ENCODE measurements at regions not wholly inside any gene's neighbourhood (a gene's known extent, or its start where the extent isn't known, plus 50 kb on each side); places are given as distances from the start of the nearest gene placed in this dataset.

- no peak for DNase-seq
- TF ChIP-seq CTCF (IDR thresholded peaks at IDR 0.05; ENCODE audit: partially characterized antibody, unreplicated experiment): no peak
- H3K27me3 Mint-ChIP-seq (ENCODE audit: unreplicated experiment): peaks cover 5% of the 10 kb centered on the region
- no peaks in the 10 kb centered on the region for H3K36me3 Mint-ChIP-seq (ENCODE audit: unreplicated experiment)
- no peaks in the 10 kb centered on the region for H3K9me3 Mint-ChIP-seq (ENCODE audit: unreplicated experiment)
- H3K4me1 Mint-ChIP-seq (ENCODE audit: low read depth, unreplicated experiment): peaks cover 8% of the 10 kb centered on the region
- no peak overlapping the region for H3K4me3 Mint-ChIP-seq (ENCODE audit: unreplicated experiment)
- no peak overlapping the region for H3K27ac Mint-ChIP-seq (ENCODE audit: unreplicated experiment)
Measured at GRCh38 chr2:65656160-65656718, 223.8 kb upstream of the SPRED2 start.

- no peak overlapping the region for H3K4me3 Mint-ChIP-seq (ENCODE audit: unreplicated experiment)
Measured at GRCh38 chr2:65655000-65655399, 222.6 kb upstream of the SPRED2 start.

DNA sequence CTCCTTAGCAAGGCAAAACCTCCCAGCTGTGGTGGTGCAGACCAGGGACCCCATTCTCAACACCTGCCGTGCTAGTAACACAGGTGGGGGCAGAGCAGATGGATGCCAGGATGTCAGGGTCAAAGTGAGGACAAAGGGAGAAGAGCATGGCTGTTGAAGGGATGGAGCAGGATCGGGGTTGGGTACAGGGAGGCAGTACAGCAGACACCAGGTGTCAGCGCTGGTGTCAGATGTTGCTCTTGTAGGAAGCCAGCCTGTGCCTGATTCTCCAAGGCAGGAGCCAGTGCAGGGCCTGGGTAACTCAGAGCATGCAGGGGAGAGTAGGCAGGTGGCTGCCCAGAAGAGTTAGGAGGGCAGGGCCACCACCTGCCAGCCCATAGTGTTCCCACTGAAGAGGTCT lies 222.1 kb upstream of the SPRED2 start:
- H3K9me3 Mint-ChIP-seq (ENCODE audit: unreplicated experiment): no peaks in the 10 kb centered on the region
- DNase-seq: peak; percentile 21
- H3K27me3 Mint-ChIP-seq (ENCODE audit: unreplicated experiment): peaks cover 5% of the 10 kb centered on the region
- H3K36me3 Mint-ChIP-seq (ENCODE audit: unreplicated experiment): no peaks in the 10 kb centered on the region
- no peak overlapping the region for H3K27ac Mint-ChIP-seq (ENCODE audit: unreplicated experiment)
- TF ChIP-seq CTCF (IDR thresholded peaks at IDR 0.05; ENCODE audit: partially characterized antibody, unreplicated experiment): no peak
- peaks cover 8% of the 10 kb centered on the region for H3K4me1 Mint-ChIP-seq (ENCODE audit: low read depth, unreplicated experiment)
- H3K4me3 Mint-ChIP-seq (ENCODE audit: unreplicated experiment): no peak overlapping the region

More at GRCh38 chr2:65655000-65655399, 222.6 kb upstream of the SPRED2 start:
- no peak for TF ChIP-seq CTCF (IDR thresholded peaks at IDR 0.05; ENCODE audit: partially characterized antibody, unreplicated experiment)
- no peak for DNase-seq
- peaks cover 8% of the 10 kb centered on the region for H3K4me1 Mint-ChIP-seq (ENCODE audit: low read depth, unreplicated experiment)
- H3K27me3 Mint-ChIP-seq (ENCODE audit: unreplicated experiment): peaks cover 5% of the 10 kb centered on the region
- no peaks in the 10 kb centered on the region for H3K36me3 Mint-ChIP-seq (ENCODE audit: unreplicated experiment)
- H3K9me3 Mint-ChIP-seq (ENCODE audit: unreplicated experiment): no peaks in the 10 kb centered on the region
- H3K27ac Mint-ChIP-seq (ENCODE audit: unreplicated experiment): no peak overlapping the region

GRCh38 chr2:65652066-65652465 lies 219.7 kb upstream of the SPRED2 start:
- Mint-ChIP-seq H3K27me3 (ENCODE audit: unreplicated experiment) (peaks cover 2% of the 10 kb centered on the region), H3K4me3 (ENCODE audit: unreplicated experiment) (no peak overlapping the region), H3K9me3 (ENCODE audit: unreplicated experiment) (no peaks in the 10 kb centered on the region), H3K36me3 (ENCODE audit: unreplicated experiment) (no peaks in the 10 kb centered on the region), H3K4me1 (ENCODE audit: low read depth, unreplicated experiment) (peaks cover 8% of the 10 kb centered on the region), H3K27ac (ENCODE audit: unreplicated experiment) (no peak overlapping the region)
- no peak for TF ChIP-seq CTCF (IDR thresholded peaks at IDR 0.05; ENCODE audit: partially characterized antibody, unreplicated experiment)
- no peak for DNase-seq

DNA sequence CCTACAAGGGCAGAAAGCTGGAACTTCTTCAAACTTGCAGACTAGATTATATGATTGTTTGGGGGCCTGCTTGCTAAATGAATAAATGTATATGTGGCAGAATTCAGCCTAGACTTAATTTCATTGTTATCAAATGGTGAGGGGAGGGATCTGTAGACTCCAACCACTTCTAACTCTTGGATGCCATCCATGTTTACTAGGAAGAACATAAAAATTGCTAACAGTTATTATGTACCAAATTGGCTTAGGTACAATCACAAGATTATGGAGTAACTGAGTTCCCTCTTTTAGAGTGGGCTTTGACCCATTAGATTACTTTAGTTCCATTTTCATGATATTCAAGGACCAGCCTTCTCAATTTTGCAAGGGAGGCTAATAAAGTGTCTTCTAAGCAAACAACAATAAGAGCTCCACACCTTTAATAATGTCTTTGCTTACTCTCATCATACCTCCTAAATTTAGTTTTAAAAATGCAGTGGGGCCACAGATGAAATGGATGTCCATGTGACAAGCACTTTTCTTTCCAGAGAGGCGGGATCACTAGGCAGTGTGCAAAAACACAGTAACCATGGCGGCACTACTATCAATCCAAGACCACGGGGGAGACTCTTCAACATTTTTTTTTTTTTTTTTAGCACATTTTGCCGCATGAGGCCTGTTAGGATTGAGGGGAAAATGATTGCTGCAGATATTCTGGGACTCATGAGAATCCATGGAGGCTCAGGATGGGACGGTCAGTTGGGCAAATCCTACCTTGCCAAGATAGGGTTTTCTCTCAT lies 217.6 kb upstream of the SPRED2 start:
- Mint-ChIP-seq H3K4me3 (ENCODE audit: unreplicated experiment) (no peak overlapping the region), H3K27me3 (ENCODE audit: unreplicated experiment) (no peaks in the 10 kb centered on the region), H3K27ac (ENCODE audit: unreplicated experiment) (no peak overlapping the region), H3K4me1 (ENCODE audit: low read depth, unreplicated experiment) (peaks cover 4% of the 10 kb centered on the region), H3K9me3 (ENCODE audit: unreplicated experiment) (no peaks in the 10 kb centered on the region), H3K36me3 (ENCODE audit: unreplicated experiment) (no peaks in the 10 kb centered on the region)
- TF ChIP-seq CTCF (IDR thresholded peaks at IDR 0.05; ENCODE audit: partially characterized antibody, unreplicated experiment): no peak
- DNase-seq: no peak

Measured in glutamatergic neuron (in vitro differentiated cells).